ENCODE measurements at regions not wholly inside any gene's neighbourhood (a gene's known extent, or its start where the extent isn't known, plus 50 kb on each side); places are given as distances from the start of the nearest gene placed in this dataset.

GRCh38 chr22:47549741-47550340 lies 787.4 kb downstream of the TBC1D22A start:
- TF ChIP-seq CTCF (IDR thresholded peaks at IDR 0.05; ENCODE audit: insufficient read depth, low read length, poor library complexity, severe bottlenecking) (no peak), EZH2phosphoT487 (conservative IDR thresholded peaks at IDR 0.05; ENCODE audit: low read length) (no peak)
